K562 (cell line): ENCODE measurements at regions not wholly inside any gene's neighbourhood (a gene's known extent, or its start where the extent isn't known, plus 50 kb on each side); places are given as distances from the start of the nearest gene placed in this dataset.

ENCODE experiments used
- ATAC-seq: fragments of 200-7000 bp; cut with Tn5 transposase; 3 replicates; pipeline ENCODE4 v1.9.1; 2020; ENCODE audit warnings: moderate library complexity
- BruUV-seq: library from RNA; stranded (reverse); fragments of 400-500 nt; replicated peaks from 2 replicates; lab custom pipeline; 2021; lab: Mats Ljungman, UMichigan
- CTCF ChIA-PET: fragments of 300-600 bp; formaldehyde crosslinking; extraction: SDS; loops from one replicate; lab custom pipeline; 2021; ENCODE audit warnings: low intra/inter-chr PET ratio; lab: Yijun Ruan, JAX
- POLR2A ChIA-PET: fragments of 300-600, 350-650 bp; sonication (Branson Sonifier 250); formaldehyde crosslinking; extraction: SDS; loops from one replicate; lab custom pipeline; 2021; ENCODE audit warnings: antibody characterized with exemption, inconsistent platforms; lab: Yijun Ruan, JAX
- DNase-seq, 4 experiments: peaks; one replicate each; pipeline versions ENCODE4 v3.0.0 to v3.0.0-alpha.2; 2011 to 2018; ENCODE audit warnings: low spot score in 3 of 4, mixed read lengths in 3 of 4; ENCODE audit errors: extremely low read depth in 1 of 4
- FAIRE-seq: peaks from 2 replicates; lab custom pipeline; 2011; peaks lifted over from hg19 to GRCh38; lab: Jason Lieb, UNC
- H2AFZ ChIP-seq: 2 replicates; pipeline ENCODE4 v1.6.0; 2011; ENCODE audit warnings: low read depth, low read length, control low read depth, inconsistent platforms
- H3K27ac ChIP-seq: fragments of 200-600 bp; 3 replicates; pipeline ENCODE4 v1.8.0; 2011; ENCODE audit warnings: low read depth, mild to moderate bottlenecking, control low read depth, inconsistent platforms, low read length, moderate library complexity, mixed read lengths; ENCODE audit errors: extremely low read depth
- H3K27me3 ChIP-seq, 2 experiments: fragments of 300-600 bp in 1 of 2; 2 replicates in 1 of 2; 3 replicates in 1 of 2; pipeline versions ENCODE4 v1.6.0 to v1.8.0; 2011; ENCODE audit warnings: inconsistent platforms in 2 of 2, low read length in 2 of 2, mild to moderate bottlenecking in 1 of 2, mixed read lengths in 1 of 2, moderate library complexity in 1 of 2; ENCODE audit not compliant: control insufficient read depth in 2 of 2, insufficient read depth in 2 of 2
- H3K36me3 ChIP-seq: fragments of 300-600 bp; 3 replicates; pipeline ENCODE4 v1.8.0; 2011; ENCODE audit warnings: mild to moderate bottlenecking, low read length, inconsistent platforms; ENCODE audit not compliant: control insufficient read depth, insufficient read depth
- H3K4me1 ChIP-seq, 2 experiments: fragments of 200-600 bp in 1 of 2; replicated peaks in 1 of 2; 2 replicates in 1 of 2; 3 replicates in 1 of 2; pipeline versions ENCODE4 v1.5.1 to v1.8.0; 2011; ENCODE audit warnings: inconsistent platforms in 2 of 2, low read length in 2 of 2, mild to moderate bottlenecking in 1 of 2, mixed read lengths in 1 of 2, moderate library complexity in 1 of 2; ENCODE audit not compliant: control insufficient read depth in 2 of 2, insufficient read depth in 2 of 2
- H3K4me2 ChIP-seq: 2 replicates; pipeline ENCODE4 v1.6.1; 2011; ENCODE audit warnings: low read length, control low read depth, inconsistent platforms, mixed read lengths; ENCODE audit not compliant: insufficient read depth
- H3K4me3 ChIP-seq: fragments of 200-600 bp; sonication (generic), shearing (Covaris generic); 2 replicates; pipeline ENCODE4 v1.5.1; 2016; ENCODE audit warnings: control low read depth, inconsistent platforms
- H3K79me2 ChIP-seq: fragments of 200-600 bp; 3 replicates; pipeline ENCODE4 v1.8.0; 2011; ENCODE audit warnings: low read length, inconsistent platforms; ENCODE audit not compliant: control insufficient read depth, insufficient read depth
- H3K9ac ChIP-seq, 2 experiments: 2 replicates each; pipeline versions ENCODE4 v1.6.0 to v1.6.1; 2011; ENCODE audit warnings: low read depth in 2 of 2, low read length in 2 of 2, control low read depth in 1 of 2, inconsistent platforms in 1 of 2, mild to moderate bottlenecking in 1 of 2, mixed read lengths in 1 of 2; ENCODE audit not compliant: insufficient read depth in 1 of 2
- H3K9me1 ChIP-seq: one replicate; pipeline ENCODE4 v1.6.0; 2011; ENCODE audit warnings: inconsistent platforms, mild to moderate bottlenecking, low read length, moderate library complexity; ENCODE audit not compliant: control insufficient read depth, insufficient read depth
- H3K9me3 ChIP-seq: replicated peaks from 2 replicates; pipeline ENCODE4 v1.5.1; 2011; ENCODE audit warnings: low read depth, low read length, inconsistent platforms; ENCODE audit not compliant: control insufficient read depth, insufficient read depth
- H4K20me1 ChIP-seq: replicated peaks from 2 replicates; pipeline ENCODE4 v1.6.1; 2011; ENCODE audit warnings: low read length, inconsistent platforms, mixed read lengths; ENCODE audit not compliant: control insufficient read depth, insufficient read depth
- GABPB1 ChIP-seq: sonication (generic); formaldehyde crosslinking; IDR thresholded peaks from 2 replicates; pipeline ENCODE4 v1.8.0; 2022; ENCODE audit warnings: mild to moderate bottlenecking, missing genetic modification reagents
- MED1 ChIP-seq: sonication (generic); formaldehyde crosslinking; IDR thresholded peaks from 2 replicates; pipeline ENCODE4 v1.8.1; 2023; ENCODE audit warnings: missing genetic modification reagents, borderline replicate concordance
- NFXL1 ChIP-seq: fragments of 450-650 bp; formaldehyde crosslinking; IDR thresholded peaks from 2 replicates; pipeline ENCODE4 v1.4.0; 2021; ENCODE audit warnings: mild to moderate bottlenecking
- PTRF ChIP-seq: fragments of 450-650 bp; IDR thresholded peaks from 2 replicates; pipeline ENCODE4 v1.6.1; 2016; ENCODE audit warnings: mild to moderate bottlenecking, missing genetic modification characterization, missing compliant biosample characterization
- RBBP5 ChIP-seq: fragments of 200-600 bp; sonication (generic); IDR thresholded peaks from 2 replicates; pipeline ENCODE4 v1.6.1; 2012; ENCODE audit warnings: borderline replicate concordance, mild to moderate bottlenecking, low read length, control low read depth, inconsistent platforms; ENCODE audit not compliant: insufficient read depth, poor library complexity, severe bottlenecking
- REST ChIP-seq, 2 experiments: fragments of 450-650 bp; formaldehyde crosslinking in 1 of 2; IDR thresholded peaks; 2 replicates each; pipeline versions ENCODE4 v1.4.0 to v1.6.1; 2014 to 2020; ENCODE audit warnings: mild to moderate bottlenecking in 2 of 2, borderline replicate concordance in 1 of 2, low read depth in 1 of 2
- WGBS: fragments of 100-300 bp; shearing (Covaris generic); methylation state at CpG from one replicate; pipeline ENCODE4 v1.1.6; 2016; ENCODE audit warnings: low coverage, mixed read lengths; ENCODE audit not compliant: insufficient coverage; ENCODE audit errors: missing lambda C conversion rate; 5-methylcytosine and 5-hydroxymethylcytosine counted together
- in situ Hi-C: fragments of 300-500 bp; cut with MboI; formaldehyde crosslinking; loops from 4 replicates; pipeline ENCODE4 v1.15.0; 2018; ENCODE audit warnings: inconsistent platforms, mixed read lengths
- intact Hi-C: fragments of 100-400 bp; cut with micrococcal nuclease; formaldehyde crosslinking; loops from 2 replicates; pipeline ENCODE4 v1.14.2; 2022

GRCh38 chr10:130439766-130440165, 303.6 kb downstream of the GLRX3 start (continued):
- TF ChIP-seq REST (IDR thresholded peaks at IDR 0.05; ENCODE audit: borderline replicate concordance) = no peak
- TF ChIP-seq REST (CRISPR knock-in tag; IDR thresholded peaks at IDR 0.05; ENCODE audit: low read depth) = no peak
- no peak for TF ChIP-seq GABPB1 (CRISPR knock-in tag)

GRCh38 chr10:130440494-130440893, 304.3 kb downstream of the GLRX3 start:
- peaks cover 0 to 20% of the 10 kb centered on the region in 2 experiments; a peak in 2 of 5 replicates for H3K27me3 ChIP-seq
- H3K36me3 ChIP-seq = no peaks in the 10 kb centered on the region
- no peak for DNase-seq
- no peak for FAIRE-seq
- no TSS peak for BruUV-seq
- intact Hi-C loops (no loop called here), in situ Hi-C loops (no loop called here)
- no peak overlapping the region for H3K4me3 ChIP-seq
- ChIA-PET POLR2A (no interaction called here), CTCF (no interaction called here)
- TF ChIP-seq NFXL1 (CRISPR knock-in tag) = no peak
- no peak for TF ChIP-seq MED1 (CRISPR knock-in tag)
- TF ChIP-seq PTRF = no peak
- no peak for TF ChIP-seq RBBP5
- no peak for ATAC-seq
- no peaks in the 10 kb centered on the region for H3K9me1 ChIP-seq
- H3K9me3 ChIP-seq = no peaks in the 10 kb centered on the region
- no peak overlapping the region for H2AFZ ChIP-seq
- H3K4me2 ChIP-seq = no peak overlapping the region
- H4K20me1 ChIP-seq = no peaks in the 10 kb centered on the region
- no peaks in the 10 kb centered on the region for H3K79me2 ChIP-seq
- 0% methylated on average over 5 of the region's 5 CpGs for WGBS
- no peak overlapping the region for H3K9ac ChIP-seq
- no peaks in the 10 kb centered on the region for H3K4me1 ChIP-seq
- no peak overlapping the region for H3K27ac ChIP-seq
